Fibroblast of skin of right quadriceps (primary cell): ENCODE measurements at regions not wholly inside any gene's neighbourhood (a gene's known extent, or its start where the extent isn't known, plus 50 kb on each side); places are given as distances from the start of the nearest gene placed in this dataset.
A peak's percentile ranks its signal among the peaks of the same experiment; 100 is the strongest.

ENCODE experiments used
- DNase-seq: peaks from one replicate; pipeline ENCODE4 v3.0.0-alpha.2; 2013

- no peak for DNase-seq
Observed at GRCh38 chr7:22676385-22676784, 50.6 kb upstream of the IL6 start.

- peak; percentile 32 for DNase-seq
Observed at GRCh38 chr7:22675917-22676343, 51.1 kb upstream of the IL6 start.

- no peak for DNase-seq
Observed at GRCh38 chr7:22675421-22675820, 51.6 kb upstream of the IL6 start.

DNA sequence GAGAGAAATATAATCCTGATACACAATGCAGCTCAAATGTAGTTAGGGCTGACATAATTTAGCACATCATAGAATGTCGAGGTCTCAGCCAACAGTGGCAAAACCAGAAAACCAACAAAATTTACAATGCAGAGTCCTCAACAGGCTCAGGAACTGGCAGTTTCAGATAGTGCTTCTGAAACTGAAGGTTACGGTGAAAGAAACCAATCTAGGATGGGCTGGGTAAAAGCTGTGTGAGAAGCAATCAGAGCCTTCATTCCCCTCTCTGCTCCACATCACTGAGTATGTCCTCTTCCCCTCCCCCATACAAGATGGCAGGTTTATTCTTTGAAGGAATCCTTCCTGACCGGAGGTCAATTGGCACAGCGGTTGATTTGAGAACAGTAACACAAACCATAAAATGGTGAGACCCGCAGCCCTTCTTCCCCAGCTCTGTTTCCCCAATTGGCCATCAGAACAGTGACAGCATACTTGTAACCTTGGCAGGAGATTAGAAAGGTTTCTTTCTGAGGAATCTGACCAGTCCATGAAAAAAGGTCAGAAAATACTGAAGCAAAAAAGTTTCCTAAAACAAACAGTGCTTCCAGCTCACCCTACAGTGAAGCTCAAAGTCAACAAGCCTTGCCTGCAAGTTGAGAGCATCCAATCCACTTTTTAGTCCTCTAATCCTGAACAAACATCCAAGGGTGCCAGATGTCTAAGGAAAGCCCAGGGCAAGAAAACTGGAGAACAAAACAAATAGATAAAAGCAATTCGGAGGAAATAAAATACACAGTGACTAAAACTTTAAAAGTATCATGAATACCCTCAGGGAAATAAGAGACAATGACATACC is 53.9 kb upstream of the IL6 start:
- no peak for DNase-seq

GRCh38 chr7:22671177-22671879 is 55.7 kb upstream of the IL6 start:
- DNase-seq: peak; percentile 23

- DNase-seq: no peak
Observed at GRCh38 chr7:22670422-22670815, 56.6 kb upstream of the IL6 start.

DNA sequence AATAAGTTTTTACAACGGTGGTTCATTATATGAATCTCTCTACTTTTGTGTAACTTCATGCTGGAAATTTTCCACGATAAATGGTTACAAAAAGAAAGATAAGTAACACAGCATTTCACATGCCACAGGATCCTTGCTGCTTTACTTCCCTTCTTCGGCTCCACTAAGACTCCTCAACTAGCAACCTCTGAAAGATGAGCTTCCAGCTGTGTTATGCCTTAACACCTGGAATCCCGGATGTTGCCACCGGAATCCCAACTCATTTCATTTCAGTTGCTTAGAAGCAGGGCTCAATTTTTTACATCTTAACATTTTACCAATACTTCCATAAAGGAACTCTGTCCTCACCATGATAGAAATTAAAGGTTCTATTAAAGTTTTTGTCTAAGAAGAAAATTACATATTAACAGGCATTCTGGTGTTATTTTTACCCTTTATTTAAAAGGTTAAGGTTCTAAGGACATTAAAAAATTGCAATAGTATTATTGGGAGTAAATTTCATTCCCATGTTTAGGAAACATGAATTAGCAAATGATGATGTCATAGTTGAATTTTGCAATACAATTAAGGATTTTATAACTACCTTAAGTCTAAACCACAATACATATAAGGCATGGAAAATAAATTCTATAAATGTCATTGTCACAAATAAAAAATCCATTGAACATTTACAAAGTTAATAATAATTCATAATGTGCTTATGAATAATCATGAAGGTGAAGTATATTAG is 57.1 kb upstream of the IL6 start:
- DNase-seq: no peak

GRCh38 chr7:22668971-22669401 is 58.0 kb upstream of the IL6 start:
- DNase-seq: no peak

GRCh38 chr7:22667562-22668239 is 59.3 kb upstream of the IL6 start:
- DNase-seq: peak; percentile 72

DNA sequence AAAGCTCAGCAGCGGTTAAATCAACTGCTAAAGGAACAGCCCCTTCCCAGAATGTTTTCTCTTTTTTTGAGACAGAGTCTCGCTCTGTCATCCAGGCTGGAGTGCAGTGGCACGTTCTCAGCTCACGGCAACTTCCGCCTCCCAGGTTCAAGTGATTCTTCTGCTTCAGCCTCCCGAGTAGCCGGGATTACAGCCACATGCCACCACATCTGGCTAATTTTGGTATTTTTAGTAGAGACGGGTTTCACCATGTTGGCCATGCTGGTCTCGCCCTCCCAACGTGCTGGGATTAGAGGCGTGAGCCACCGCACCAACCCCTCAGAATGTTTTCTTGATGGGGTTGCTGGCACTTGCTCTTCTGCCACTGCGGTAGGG is 59.8 kb upstream of the IL6 start:
- DNase-seq: no peak

DNA sequence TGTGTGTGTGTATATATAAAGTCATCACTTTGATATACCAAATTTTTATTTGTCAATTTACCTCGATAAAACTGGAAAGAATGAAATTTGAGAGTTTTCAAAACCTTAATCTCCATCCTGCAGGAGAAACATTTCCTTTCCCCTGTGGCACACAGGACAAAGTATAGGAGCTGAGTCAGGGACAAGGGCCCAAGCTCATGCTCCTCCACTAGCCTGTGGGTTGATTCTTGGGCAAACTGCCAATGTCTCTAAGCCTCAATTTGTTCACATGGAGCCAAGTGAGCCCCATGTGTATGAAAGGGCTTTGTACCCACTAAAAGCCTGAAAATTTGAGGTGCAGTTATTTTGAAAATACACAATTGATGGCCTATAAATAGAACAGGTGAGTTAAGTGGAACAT is 60.3 kb upstream of the IL6 start:
- peak; percentile 63 for DNase-seq

- DNase-seq: peak; percentile 53
Observed at GRCh38 chr7:22665923-22666322, 61.1 kb upstream of the IL6 start.

DNA sequence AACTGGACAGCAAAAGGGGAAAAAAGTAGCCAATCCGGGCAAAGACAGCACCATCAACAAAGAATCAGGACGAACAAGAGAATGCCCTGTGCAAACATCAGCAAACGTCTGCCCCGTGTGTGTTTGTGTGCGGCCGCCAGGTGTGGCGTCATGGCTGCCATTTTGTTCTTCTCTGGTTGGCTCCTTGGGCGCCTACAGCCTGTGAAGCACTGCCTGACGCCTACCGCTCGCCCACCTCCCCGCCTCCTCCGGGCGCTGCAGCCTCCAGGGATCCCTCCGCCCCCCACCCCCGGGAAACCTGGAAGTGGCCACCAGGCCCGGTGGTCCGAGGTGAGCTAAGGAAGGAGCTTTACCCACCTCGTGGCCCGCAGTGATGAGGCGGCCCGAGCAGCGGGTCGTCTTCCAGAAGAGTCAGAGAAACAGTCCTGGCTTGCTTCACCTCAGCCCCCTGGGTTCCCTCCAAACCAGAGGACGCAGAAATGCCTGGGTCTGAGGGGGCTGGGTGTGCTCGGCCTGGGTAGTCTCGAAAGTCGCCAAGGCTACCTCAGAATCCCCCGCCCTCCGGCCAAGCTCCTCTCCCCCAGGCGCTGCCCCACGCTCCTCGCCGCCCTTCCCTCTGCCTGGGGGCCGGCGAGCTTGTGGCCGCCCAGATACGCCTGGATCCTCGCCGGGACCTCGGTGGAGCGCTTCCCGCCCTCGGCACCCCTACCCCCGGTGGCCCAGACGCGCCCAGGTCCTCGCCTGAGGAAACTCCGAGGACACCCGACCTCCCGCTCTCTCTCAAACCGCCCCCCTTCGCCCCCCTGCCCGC is 61.8 kb upstream of the IL6 start:
- no peak for DNase-seq

DNA sequence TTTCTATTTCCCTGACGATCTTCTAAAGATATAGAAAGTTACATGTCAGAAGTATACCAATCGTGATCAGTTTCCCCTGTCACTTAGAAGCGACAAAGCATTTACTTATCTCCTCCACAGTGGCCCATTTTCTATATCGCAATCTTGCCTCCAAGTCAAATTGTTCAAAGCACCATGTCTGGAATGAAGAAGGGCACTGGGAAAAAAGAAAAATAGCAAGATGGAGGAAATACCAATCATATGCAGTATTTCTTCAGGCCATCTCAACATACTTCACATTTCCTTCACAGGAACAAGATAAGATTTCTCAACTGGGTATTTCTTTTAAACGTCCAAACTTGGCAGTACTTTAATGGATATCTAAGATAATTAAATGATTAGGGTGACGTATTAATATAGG is 63.3 kb upstream of the IL6 start:
- DNase-seq: no peak

GRCh38 chr7:22663357-22663718 is 63.7 kb upstream of the IL6 start:
- peak; percentile 76 for DNase-seq

DNA sequence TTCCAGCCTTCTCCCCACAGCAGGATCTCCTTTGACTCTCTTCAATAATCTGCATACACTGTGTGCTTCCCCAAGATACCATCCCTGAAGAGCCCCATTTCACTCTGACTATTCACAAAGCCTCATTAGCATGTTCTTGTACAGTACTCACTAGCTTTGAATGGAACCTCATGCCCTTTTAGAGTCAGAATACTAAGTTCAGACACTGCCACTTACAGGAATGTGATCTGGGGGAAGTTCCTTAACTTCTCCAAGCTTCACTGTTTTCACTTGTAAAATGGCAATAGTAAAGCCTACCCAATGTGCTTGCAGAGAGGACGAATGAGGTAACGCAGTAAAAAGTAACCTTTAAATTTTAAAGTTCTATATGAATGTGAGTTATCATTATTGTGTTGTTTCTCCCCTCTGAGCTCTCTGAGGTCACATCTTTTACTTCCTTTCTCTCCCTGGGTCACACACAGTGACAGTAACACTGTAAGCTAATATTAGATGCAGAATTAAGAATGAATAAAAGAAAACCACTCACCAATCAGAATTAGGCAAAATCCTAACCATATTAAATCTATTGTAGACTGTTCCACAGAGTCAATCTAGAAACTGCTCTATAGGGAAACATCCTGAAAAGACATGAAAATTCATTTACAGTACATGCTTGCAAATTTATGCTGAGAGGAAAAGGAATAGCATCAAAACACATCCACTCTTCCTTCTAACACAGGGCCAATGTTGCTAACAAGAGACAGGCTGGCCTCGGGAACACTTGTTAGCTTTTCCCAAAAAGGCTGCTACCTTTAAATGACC is 64.2 kb upstream of the IL6 start:
- no peak for DNase-seq

- no peak for DNase-seq
Observed at GRCh38 chr7:22662036-22662435, 65.0 kb upstream of the IL6 start.

GRCh38 chr7:22660732-22661131 is 66.3 kb upstream of the IL6 start:
- DNase-seq: no peak

GRCh38 chr7:22660293-22660692 is 66.7 kb upstream of the IL6 start:
- DNase-seq: no peak

GRCh38 chr7:22659741-22660140 is 67.3 kb upstream of the IL6 start:
- no peak for DNase-seq

DNA sequence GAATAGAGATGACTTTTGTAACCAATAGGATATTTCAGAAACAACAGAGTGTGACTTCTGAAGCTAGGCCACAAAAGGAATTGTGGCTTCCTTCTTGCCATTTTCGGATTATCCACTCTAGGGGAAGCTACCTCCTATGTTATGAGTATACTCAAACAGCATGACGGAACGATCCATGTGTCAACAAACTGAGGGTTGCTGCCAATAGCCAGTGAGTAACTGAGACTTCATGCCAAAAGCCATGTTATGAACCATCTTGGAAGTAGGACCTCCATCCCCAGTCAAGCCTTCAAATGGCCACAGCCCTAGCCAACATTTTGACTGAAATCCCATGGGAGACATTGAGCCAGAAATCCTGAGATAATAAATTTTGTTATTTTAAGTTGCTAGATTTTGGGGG is 69.0 kb upstream of the IL6 start:
- no peak for DNase-seq

DNA sequence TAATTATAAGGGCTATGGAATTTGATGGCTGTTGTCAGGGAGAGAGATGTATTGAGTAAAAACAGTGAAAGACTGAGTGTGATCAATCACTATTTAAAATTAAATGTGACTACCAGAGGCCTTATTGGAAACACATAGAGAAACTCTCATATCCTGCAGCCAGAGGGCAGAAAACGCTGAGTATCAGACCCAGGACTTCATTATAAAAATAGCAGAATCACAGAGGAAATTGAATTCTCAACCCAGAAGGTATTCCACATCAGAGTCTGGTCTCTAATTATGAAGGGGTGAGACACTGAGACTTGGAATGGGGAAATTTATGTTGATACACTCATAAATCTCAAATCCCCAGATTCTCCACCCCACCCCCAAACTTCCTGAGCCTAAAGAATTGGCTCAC is 69.5 kb upstream of the IL6 start:
- no peak for DNase-seq
